Esophagus squamous epithelium (tissue), 5 donors: ENCODE measurements at regions not wholly inside any gene's neighbourhood (a gene's known extent, or its start where the extent isn't known, plus 50 kb on each side); places are given as distances from the start of the nearest gene placed in this dataset.

Experiments
- DNase-seq: peaks from one replicate; lab custom pipeline; 2025; lab: John Stamatoyannopoulos, UW
- H3K27ac ChIP-seq, 4 donors: fragments of 200-600 bp; sonication (generic); one replicate each; pipeline ENCODE4 v1.5.1; 2016 to 2019; ENCODE audit warnings: mild to moderate bottlenecking in 1 of 4
- H3K27me3 ChIP-seq, 4 donors: fragments of 200-600 bp; sonication (generic); 1 replicate in 3 of 4; 2 replicates in 1 of 4; pipeline versions ENCODE4 v1.5.1 to v1.6.0; 2017 to 2021; ENCODE audit warnings: antibody characterized with exemption in 1 of 4
- H3K36me3 ChIP-seq, 3 donors: fragments of 200-600 bp; sonication (generic); one replicate each; pipeline ENCODE4 v1.5.1; 2016 to 2019
- H3K4me1 ChIP-seq, 3 donors: fragments of 200-600 bp; sonication (generic); one replicate each; pipeline ENCODE4 v1.5.1; 2017 to 2019
- H3K4me3 ChIP-seq, 4 donors: fragments of 200-600 bp; sonication (generic); 1 replicate in 3 of 4; 2 replicates in 1 of 4; pipeline ENCODE4 v1.5.1; 2016 to 2019; ENCODE audit warnings: mild to moderate bottlenecking in 2 of 4, moderate library complexity in 1 of 4
- H3K9me3 ChIP-seq, 3 donors: fragments of 200-600 bp; sonication (generic); one replicate each; pipeline ENCODE4 v1.5.1; 2016 to 2019
- POLR2A ChIP-seq, 4 donors: fragments of 450-650 bp; IDR thresholded peaks; one replicate each; pipeline ENCODE4 v1.6.1; 2017; ENCODE audit warnings: antibody characterized with exemption in 4 of 4, mild to moderate bottlenecking in 4 of 4, moderate library complexity in 3 of 4
- WGBS, 2 donors: methylation state at CpG; one replicate each; pipeline ENCODE4 v1.1.5; 2018; 5-methylcytosine and 5-hydroxymethylcytosine counted together
- intact Hi-C: fragments of 100-400 bp; cut with DNase I; formaldehyde crosslinking; loops from one replicate; pipeline ENCODE4 v1.15.0; 2022
- TF ChIP-seq, protein P1 (sequence below), 6 experiments: fragments of 450-650 bp in 4 of 6; fragments of 200-600 bp in 2 of 6; sonication (generic) in 2 of 6; IDR thresholded peaks; one replicate each; pipeline ENCODE4 v1.5.1; 2016 to 2019; ENCODE audit warnings: antibody characterized with exemption in 6 of 6, mild to moderate bottlenecking in 4 of 6, moderate library complexity in 4 of 6
- donor health status: DM: yes; HTN: yes; CAD: no.

DNA sequence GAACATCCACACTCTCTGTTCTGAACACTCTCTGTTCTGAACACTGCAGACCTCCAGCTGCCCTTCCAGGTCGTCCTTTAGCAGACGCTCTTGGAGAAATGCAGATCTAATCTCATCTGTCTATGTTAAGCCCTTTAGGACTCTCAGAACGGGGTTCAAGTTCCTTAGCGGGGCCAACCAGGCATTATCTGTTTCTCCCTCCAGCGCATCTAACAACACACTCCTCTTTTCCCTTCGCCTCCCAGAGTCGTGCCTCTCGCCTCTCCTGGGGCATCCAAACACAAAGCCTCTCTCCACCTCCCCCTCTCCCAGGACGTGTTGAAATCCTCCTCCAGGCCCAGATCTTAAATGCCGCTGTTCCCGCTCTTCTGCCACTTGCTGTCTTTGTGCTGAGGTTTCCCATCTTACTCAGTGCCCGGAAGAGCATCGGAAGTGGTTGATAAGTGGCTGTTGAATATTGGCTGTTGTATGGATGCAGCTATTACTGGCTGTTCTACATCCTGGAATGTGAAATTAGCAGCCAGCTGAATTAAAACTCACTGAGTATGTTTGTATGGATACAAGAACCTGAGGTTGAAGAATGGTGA, 108.4 kb upstream of the GGTLC1 start:
- TF ChIP-seq POLR2A (IDR thresholded peaks at IDR 0.05) = no peak
- TF ChIP-seq, protein P1, sequence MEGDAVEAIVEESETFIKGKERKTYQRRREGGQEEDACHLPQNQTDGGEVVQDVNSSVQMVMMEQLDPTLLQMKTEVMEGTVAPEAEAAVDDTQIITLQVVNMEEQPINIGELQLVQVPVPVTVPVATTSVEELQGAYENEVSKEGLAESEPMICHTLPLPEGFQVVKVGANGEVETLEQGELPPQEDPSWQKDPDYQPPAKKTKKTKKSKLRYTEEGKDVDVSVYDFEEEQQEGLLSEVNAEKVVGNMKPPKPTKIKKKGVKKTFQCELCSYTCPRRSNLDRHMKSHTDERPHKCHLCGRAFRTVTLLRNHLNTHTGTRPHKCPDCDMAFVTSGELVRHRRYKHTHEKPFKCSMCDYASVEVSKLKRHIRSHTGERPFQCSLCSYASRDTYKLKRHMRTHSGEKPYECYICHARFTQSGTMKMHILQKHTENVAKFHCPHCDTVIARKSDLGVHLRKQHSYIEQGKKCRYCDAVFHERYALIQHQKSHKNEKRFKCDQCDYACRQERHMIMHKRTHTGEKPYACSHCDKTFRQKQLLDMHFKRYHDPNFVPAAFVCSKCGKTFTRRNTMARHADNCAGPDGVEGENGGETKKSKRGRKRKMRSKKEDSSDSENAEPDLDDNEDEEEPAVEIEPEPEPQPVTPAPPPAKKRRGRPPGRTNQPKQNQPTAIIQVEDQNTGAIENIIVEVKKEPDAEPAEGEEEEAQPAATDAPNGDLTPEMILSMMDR (IDR thresholded peaks at IDR 0.05) = no peak
- intact Hi-C loops = no loop called here
- 82 to 88% methylated on average over 13 of the region's 13 CpGs for WGBS, 2 donors
- Histone ChIP-seq H3K27me3 (peaks cover 0 to 12% (median 0%) of the 10 kb centered on the region in 4 donors), H3K36me3 (no peaks in the 10 kb centered on the region), H3K4me1 (peaks cover 0 to 8% (median 3%) of the 10 kb centered on the region in 3 donors), H3K27ac (no peak overlapping the region), H3K9me3 (no peaks in the 10 kb centered on the region), H3K4me3 (no peak overlapping the region)
- DNase-seq = no peak

DNA sequence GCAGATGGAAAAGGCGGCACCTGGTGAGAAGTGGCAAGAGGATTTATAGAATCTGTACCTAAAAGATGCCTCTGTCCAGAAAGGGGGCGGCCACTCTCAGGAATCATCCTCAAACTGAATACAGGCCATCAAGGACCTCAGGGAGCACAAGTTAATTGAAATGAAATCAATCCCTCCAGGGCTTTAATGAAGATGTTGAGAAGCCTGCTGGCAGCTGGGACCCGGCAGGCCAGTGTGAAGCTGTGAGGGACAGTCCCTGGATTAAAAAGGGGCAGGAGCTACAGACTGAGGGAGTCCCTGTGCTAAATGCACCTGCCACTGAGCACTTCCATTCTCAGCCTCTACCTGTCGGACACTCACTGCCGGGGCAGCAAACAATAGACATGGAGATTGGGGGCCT, 107.7 kb upstream of the GGTLC1 start:
- H3K4me3 ChIP-seq = no peak overlapping the region
- no peaks in the 10 kb centered on the region for H3K9me3 ChIP-seq
- H3K4me1 ChIP-seq = peaks cover 0 to 8% (median 3%) of the 10 kb centered on the region in 3 donors
- H3K27ac ChIP-seq = peak overlapping the region in 1 of 4 donors; percentile 9
- no peak for DNase-seq
- intact Hi-C loops = no loop called here
- whole genome bisulfite sequencing, 2 donors = 69 to 76% methylated on average over 3 to 5 of the region's 5 CpGs
- TF ChIP-seq, protein P1 (IDR thresholded peaks at IDR 0.05) = no peak
- TF ChIP-seq POLR2A (IDR thresholded peaks at IDR 0.05) = no peak
- no peaks in the 10 kb centered on the region for H3K36me3 ChIP-seq
- peaks cover 0 to 12% (median 0%) of the 10 kb centered on the region in 4 donors for H3K27me3 ChIP-seq

DNA sequence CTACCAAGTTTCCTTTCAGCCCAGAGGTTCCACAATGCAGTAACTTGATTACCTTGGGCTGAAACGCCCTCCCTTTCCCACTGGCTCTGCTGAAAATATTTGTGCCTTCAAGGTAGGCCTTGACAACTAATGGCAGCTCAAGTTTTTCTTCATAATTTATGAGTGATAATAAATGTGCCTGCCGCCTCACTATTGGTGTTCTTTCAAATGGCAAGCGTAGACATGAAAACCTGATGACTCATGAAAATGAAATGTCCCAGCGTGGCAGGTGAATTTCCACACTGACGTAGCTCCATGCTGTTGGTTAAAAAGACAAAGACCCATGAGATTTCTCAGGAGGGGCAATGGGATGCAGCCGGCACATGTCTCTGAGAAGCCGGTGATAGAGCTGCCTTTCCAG, 107.2 kb upstream of the GGTLC1 start:
- Histone ChIP-seq H3K9me3 (no peaks in the 10 kb centered on the region), H3K4me1 (peaks cover 0 to 8% (median 3%) of the 10 kb centered on the region in 3 donors), H3K36me3 (no peaks in the 10 kb centered on the region), H3K4me3 (no peak overlapping the region), H3K27me3 (peaks cover 0 to 12% (median 0%) of the 10 kb centered on the region in 4 donors), H3K27ac (no peak overlapping the region)
- no peak for DNase-seq
- TF ChIP-seq, protein P1 (IDR thresholded peaks at IDR 0.05) = no peak
- no peak for TF ChIP-seq POLR2A (IDR thresholded peaks at IDR 0.05)
- intact Hi-C loops = no loop called here
- 41 to 66% methylated on average over 7 of the region's 7 CpGs for WGBS, 2 donors

DNA sequence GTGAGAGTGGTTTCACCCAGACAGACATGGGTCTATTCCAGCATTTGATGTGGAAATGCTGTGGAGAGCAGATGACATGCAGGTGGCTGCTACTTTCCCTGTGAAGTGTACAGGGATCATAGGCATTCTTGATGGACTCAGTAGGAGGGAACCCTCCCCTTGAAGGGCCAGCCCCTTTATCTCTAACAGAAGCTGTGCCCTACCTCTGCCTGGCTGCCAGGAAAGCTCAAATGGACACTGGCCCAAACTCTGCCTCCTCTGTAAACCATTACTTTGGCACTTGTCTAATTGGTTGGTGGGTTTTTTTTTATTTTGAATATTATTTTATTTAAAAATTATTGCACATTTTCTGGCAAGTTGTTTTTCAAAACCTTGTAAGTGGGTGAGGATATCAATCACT, 106.7 kb upstream of the GGTLC1 start:
- Histone ChIP-seq H3K27me3 (peaks cover 0 to 12% (median 0%) of the 10 kb centered on the region in 4 donors), H3K36me3 (no peaks in the 10 kb centered on the region), H3K4me1 (peaks cover 0 to 8% (median 0%) of the 10 kb centered on the region in 3 donors), H3K9me3 (no peaks in the 10 kb centered on the region), H3K27ac (no peak overlapping the region), H3K4me3 (no peak overlapping the region)
- TF ChIP-seq, protein P1 (IDR thresholded peaks at IDR 0.05) = no peak
- no peak for TF ChIP-seq POLR2A (IDR thresholded peaks at IDR 0.05)
- DNase-seq = no peak
- intact Hi-C loops = no loop called here

DNA sequence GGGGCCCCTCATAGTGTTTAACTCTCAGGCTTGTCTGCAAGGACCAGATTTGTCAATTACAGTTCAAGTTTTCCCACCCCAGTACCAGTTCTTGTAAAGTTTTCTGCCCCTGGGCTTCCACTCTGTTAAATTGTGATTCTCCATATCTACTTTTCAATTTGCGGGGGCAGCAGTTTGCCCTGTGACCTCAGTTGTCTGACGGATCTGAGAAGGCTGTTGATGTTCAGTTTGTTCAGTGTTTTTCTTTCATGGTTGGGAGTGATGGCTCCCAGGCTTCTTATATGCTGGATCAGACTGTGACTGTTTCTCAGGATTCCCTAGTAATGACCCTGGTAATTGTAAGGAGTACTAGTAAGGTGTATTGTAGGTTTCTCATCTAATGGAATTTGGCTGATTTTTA, 101.0 kb upstream of the GGTLC1 start:
- no peak for DNase-seq
- Histone ChIP-seq H3K27me3 (no peaks in the 10 kb centered on the region), H3K4me3 (no peak overlapping the region), H3K9me3 (no peaks in the 10 kb centered on the region), H3K36me3 (no peaks in the 10 kb centered on the region), H3K4me1 (no peaks in the 10 kb centered on the region), H3K27ac (no peak overlapping the region)
- intact Hi-C loops = no loop called here
- TF ChIP-seq, protein P1 (IDR thresholded peaks at IDR 0.05) = no peak
- TF ChIP-seq POLR2A (IDR thresholded peaks at IDR 0.05) = no peak
- WGBS, 2 donors = 37 to 43% methylated on average over 2 of the region's 2 CpGs
